Uterus (tissue), 3 donors: ENCODE measurements at regions not wholly inside any gene's neighbourhood (a gene's known extent, or its start where the extent isn't known, plus 50 kb on each side); places are given as distances from the start of the nearest gene placed in this dataset.

ENCODE experiments used
- DNase-seq, 2 donors: peaks; one replicate each; pipeline ENCODE4 v3.0.0-alpha.2; 2019 to 2020
- H3K27ac ChIP-seq, 2 donors: fragments of 200-600 bp; sonication (generic); 1 replicate in 1 of 2; 2 replicates in 1 of 2; pipeline ENCODE4 v1.5.1; 2016 to 2018
- H3K27me3 ChIP-seq, 2 donors: fragments of 200-600 bp; sonication (generic); one replicate each; pipeline ENCODE4 v1.5.1; 2018 to 2019; ENCODE audit warnings: control low read depth in 1 of 2
- H3K36me3 ChIP-seq, 2 donors: fragments of 200-600 bp; sonication (generic); one replicate each; pipeline ENCODE4 v1.5.1; 2019; ENCODE audit warnings: control low read depth in 1 of 2
- H3K4me1 ChIP-seq, 2 donors: fragments of 200-600 bp; sonication (generic); one replicate each; pipeline ENCODE4 v1.5.1; 2018 to 2019; ENCODE audit warnings: control low read depth in 1 of 2
- H3K4me3 ChIP-seq, 2 donors: fragments of 200-600 bp; sonication (generic); 1 replicate in 1 of 2; 2 replicates in 1 of 2; pipeline ENCODE4 v1.5.1; 2018 to 2019; ENCODE audit warnings: mild to moderate bottlenecking in 1 of 2
- H3K9me3 ChIP-seq, 2 donors: fragments of 200-600 bp; sonication (generic); one replicate each; pipeline ENCODE4 v1.5.1; 2019; ENCODE audit warnings: control low read depth in 1 of 2
- POLR2A ChIP-seq, 2 donors: fragments of 450-650 bp; IDR thresholded peaks; one replicate each; pipeline ENCODE4 v1.6.1; 2016; ENCODE audit warnings: antibody characterized with exemption in 2 of 2, mild to moderate bottlenecking in 1 of 2, moderate library complexity in 1 of 2
- intact Hi-C: fragments of 100-400 bp; cut with DNase I; formaldehyde crosslinking; loops from one replicate; pipeline ENCODE4 v1.15.1; 2023; ENCODE audit warnings: low total_unique reads
- TF ChIP-seq, protein P1 (sequence below), 4 experiments: fragments of 200-600 bp in 2 of 4; fragments of 450-650 bp in 2 of 4; sonication (generic) in 2 of 4; IDR thresholded peaks; one replicate each; pipeline ENCODE4 v1.5.1; 2016 to 2019; ENCODE audit warnings: antibody characterized with exemption in 4 of 4, mild to moderate bottlenecking in 2 of 4, moderate library complexity in 1 of 4
- donor health status: DM: yes; HTN: yes; CAD: no.

DNA sequence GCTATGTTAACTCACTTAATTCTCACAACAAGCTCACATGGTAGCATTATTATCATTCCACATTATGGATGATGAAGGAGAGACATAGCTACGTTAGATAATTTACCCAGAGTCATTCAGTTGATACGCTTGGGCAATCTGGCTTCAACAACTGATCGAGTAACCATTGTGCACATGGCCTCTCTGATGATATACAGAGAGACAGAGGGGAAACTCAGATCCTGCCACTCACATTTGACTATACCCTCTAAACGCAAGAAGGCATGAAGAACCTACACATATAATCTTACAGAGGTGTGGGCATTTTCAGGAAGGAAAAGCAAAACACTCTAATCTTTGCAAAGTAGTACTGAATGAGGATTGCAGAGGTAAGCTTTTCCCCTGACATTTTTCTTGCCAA, 360.1 kb downstream of the BARHL2 start:
- H3K4me3 ChIP-seq = no peak overlapping the region
- DNase-seq = no peak
- no peaks in the 10 kb centered on the region for H3K36me3 ChIP-seq
- TF ChIP-seq, protein P1, sequence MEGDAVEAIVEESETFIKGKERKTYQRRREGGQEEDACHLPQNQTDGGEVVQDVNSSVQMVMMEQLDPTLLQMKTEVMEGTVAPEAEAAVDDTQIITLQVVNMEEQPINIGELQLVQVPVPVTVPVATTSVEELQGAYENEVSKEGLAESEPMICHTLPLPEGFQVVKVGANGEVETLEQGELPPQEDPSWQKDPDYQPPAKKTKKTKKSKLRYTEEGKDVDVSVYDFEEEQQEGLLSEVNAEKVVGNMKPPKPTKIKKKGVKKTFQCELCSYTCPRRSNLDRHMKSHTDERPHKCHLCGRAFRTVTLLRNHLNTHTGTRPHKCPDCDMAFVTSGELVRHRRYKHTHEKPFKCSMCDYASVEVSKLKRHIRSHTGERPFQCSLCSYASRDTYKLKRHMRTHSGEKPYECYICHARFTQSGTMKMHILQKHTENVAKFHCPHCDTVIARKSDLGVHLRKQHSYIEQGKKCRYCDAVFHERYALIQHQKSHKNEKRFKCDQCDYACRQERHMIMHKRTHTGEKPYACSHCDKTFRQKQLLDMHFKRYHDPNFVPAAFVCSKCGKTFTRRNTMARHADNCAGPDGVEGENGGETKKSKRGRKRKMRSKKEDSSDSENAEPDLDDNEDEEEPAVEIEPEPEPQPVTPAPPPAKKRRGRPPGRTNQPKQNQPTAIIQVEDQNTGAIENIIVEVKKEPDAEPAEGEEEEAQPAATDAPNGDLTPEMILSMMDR (IDR thresholded peaks at IDR 0.05) = no peak
- no peak for TF ChIP-seq POLR2A (IDR thresholded peaks at IDR 0.05)
- intact Hi-C loops = no loop called here
- no peaks in the 10 kb centered on the region for H3K4me1 ChIP-seq
- H3K27ac ChIP-seq = no peak overlapping the region
- H3K9me3 ChIP-seq = no peaks in the 10 kb centered on the region
- no peaks in the 10 kb centered on the region for H3K27me3 ChIP-seq

GRCh38 chr1:90356101-90356500, 361.0 kb downstream of the BARHL2 start:
- TF ChIP-seq, protein P1 (IDR thresholded peaks at IDR 0.05) = no peak
- no peak for TF ChIP-seq POLR2A (IDR thresholded peaks at IDR 0.05)
- Histone ChIP-seq H3K27ac (no peak overlapping the region), H3K36me3 (no peaks in the 10 kb centered on the region), H3K9me3 (no peaks in the 10 kb centered on the region), H3K4me1 (no peaks in the 10 kb centered on the region), H3K4me3 (no peak overlapping the region), H3K27me3 (no peaks in the 10 kb centered on the region)
- intact Hi-C loops = no loop called here
- no peak for DNase-seq

GRCh38 chr1:90354704-90355103, 359.8 kb downstream of the ZNF326 start:
- H3K27ac ChIP-seq = no peak overlapping the region
- TF ChIP-seq, protein P1 (IDR thresholded peaks at IDR 0.05) = no peak
- TF ChIP-seq POLR2A (IDR thresholded peaks at IDR 0.05) = no peak
- H3K27me3 ChIP-seq = no peaks in the 10 kb centered on the region
- DNase-seq = no peak
- no peaks in the 10 kb centered on the region for H3K4me1 ChIP-seq
- H3K36me3 ChIP-seq = no peaks in the 10 kb centered on the region
- no peak overlapping the region for H3K4me3 ChIP-seq
- intact Hi-C loops = no loop called here
- H3K9me3 ChIP-seq = no peaks in the 10 kb centered on the region

DNA sequence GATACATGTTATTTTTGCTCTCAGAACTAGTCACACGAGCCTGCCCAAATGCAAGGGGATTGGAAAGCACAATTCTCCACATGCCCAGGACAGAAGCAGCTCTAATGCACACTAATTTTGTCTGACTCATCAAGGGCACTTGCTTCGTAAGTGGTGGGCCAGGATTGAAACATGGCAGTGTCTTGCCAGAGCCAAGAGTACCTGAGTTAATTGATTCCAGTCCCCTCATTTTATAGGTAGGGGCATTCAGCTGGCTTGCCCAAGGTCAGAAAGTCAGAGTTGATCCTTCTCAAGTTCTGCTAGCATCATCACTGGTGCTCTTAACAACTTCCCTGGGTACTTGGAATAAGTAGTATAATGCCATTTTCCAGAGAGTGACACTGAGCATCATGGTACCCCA, 356.1 kb downstream of the ZNF326 start:
- H3K9me3 ChIP-seq = no peaks in the 10 kb centered on the region
- no peak overlapping the region for H3K4me3 ChIP-seq
- intact Hi-C loops = no loop called here
- H3K4me1 ChIP-seq = no peaks in the 10 kb centered on the region
- no peak for TF ChIP-seq POLR2A (IDR thresholded peaks at IDR 0.05)
- H3K27me3 ChIP-seq = no peaks in the 10 kb centered on the region
- H3K36me3 ChIP-seq = no peaks in the 10 kb centered on the region
- no peak overlapping the region for H3K27ac ChIP-seq
- DNase-seq = no peak

DNA sequence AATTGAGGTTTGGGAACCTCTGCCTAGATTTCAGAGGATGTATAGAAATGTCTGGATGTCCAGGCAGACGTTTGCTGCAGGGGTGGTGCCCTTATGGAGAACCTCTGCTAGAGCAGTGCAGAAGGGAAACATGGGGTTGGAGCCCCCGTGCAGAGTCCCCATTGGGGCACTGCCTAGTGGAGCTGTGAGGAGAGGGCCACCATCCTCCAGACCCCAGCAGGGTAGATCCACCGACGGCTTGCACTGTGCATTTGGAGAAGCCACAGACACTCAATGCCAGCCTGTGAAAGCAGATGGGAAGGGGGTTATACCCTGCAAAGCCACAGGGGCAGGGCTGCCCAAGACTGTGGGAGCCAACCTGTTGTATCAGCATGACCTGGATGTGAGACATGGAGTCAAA, 354.6 kb downstream of the ZNF326 start:
- no peaks in the 10 kb centered on the region for H3K27me3 ChIP-seq

More for the DNA sequence above, 354.6 kb downstream of the ZNF326 start:
- no peak for DNase-seq
- H3K4me3 ChIP-seq = no peak overlapping the region
- no peak overlapping the region for H3K27ac ChIP-seq
- no peak for TF ChIP-seq POLR2A (IDR thresholded peaks at IDR 0.05)
- TF ChIP-seq, protein P1 (IDR thresholded peaks at IDR 0.05) = no peak
- H3K4me1 ChIP-seq = no peaks in the 10 kb centered on the region
- H3K36me3 ChIP-seq = no peaks in the 10 kb centered on the region
- intact Hi-C loops = no loop called here
- H3K9me3 ChIP-seq = no peaks in the 10 kb centered on the region
